Mucosa of rectum (tissue), 2 donors: ENCODE measurements at regions not wholly inside any gene's neighbourhood (a gene's known extent, or its start where the extent isn't known, plus 50 kb on each side); places are given as distances from the start of the nearest gene placed in this dataset.

Experiments
- H3K27ac ChIP-seq, 2 donors: one replicate each; pipeline ENCODE4 v1.7.0; 2013; ENCODE audit warnings: inconsistent platforms in 2 of 2, low read depth in 2 of 2, low read length in 2 of 2
- H3K27me3 ChIP-seq, 2 donors: one replicate each; pipeline ENCODE4 v1.7.0; 2013; ENCODE audit warnings: low read length in 2 of 2; ENCODE audit not compliant: control insufficient read depth in 2 of 2, insufficient read depth in 2 of 2
- H3K36me3 ChIP-seq, 2 donors: one replicate each; pipeline ENCODE4 v1.7.0; 2013; ENCODE audit warnings: low read length in 2 of 2; ENCODE audit not compliant: control insufficient read depth in 2 of 2, insufficient read depth in 2 of 2
- H3K4me1 ChIP-seq, 2 donors: one replicate each; pipeline ENCODE4 v1.7.0; 2013; ENCODE audit warnings: low read length in 2 of 2, mild to moderate bottlenecking in 1 of 2; ENCODE audit not compliant: control insufficient read depth in 2 of 2, insufficient read depth in 2 of 2
- H3K4me3 ChIP-seq, 2 donors: one replicate each; pipeline ENCODE4 v1.7.0; 2013; ENCODE audit warnings: low read length in 2 of 2
- H3K9ac ChIP-seq, 2 donors: one replicate each; pipeline ENCODE4 v1.7.0; 2013; ENCODE audit warnings: low read length in 2 of 2, low read depth in 1 of 2, mild to moderate bottlenecking in 1 of 2
- H3K9me3 ChIP-seq, 2 donors: one replicate each; pipeline ENCODE4 v1.7.0; 2013; ENCODE audit warnings: low read length in 2 of 2; ENCODE audit not compliant: control insufficient read depth in 2 of 2
- donor health status: healthy.
- donor health status: Normal muscosa, but diverticular disease.

DNA sequence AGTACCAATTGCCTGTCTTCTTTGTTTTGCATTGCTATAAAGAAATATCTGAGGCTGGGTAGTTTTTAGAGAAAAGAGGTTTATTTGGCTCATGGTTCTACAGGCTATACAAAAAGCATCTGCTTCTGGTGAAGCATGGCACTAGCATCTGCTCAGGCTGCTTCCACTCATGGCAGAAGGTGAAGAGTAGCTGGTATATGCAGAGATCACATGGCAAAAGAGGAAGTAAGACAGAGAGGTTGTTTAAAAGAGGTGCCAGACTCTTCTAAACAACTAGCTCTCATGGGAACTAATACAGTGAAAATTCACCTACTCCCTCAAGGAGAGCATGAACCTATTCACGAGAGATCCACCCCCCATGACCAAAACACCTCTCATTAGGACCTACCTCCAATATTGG lies 56.7 kb upstream of the GUCA2B start:
- H3K36me3 ChIP-seq: no peaks in the 10 kb centered on the region
- H3K9me3 ChIP-seq: no peaks in the 10 kb centered on the region
- H3K4me1 ChIP-seq: no peaks in the 10 kb centered on the region
- H3K4me3 ChIP-seq: no peak overlapping the region
- H3K27ac ChIP-seq: no peak overlapping the region
- H3K9ac ChIP-seq: no peak overlapping the region
- H3K27me3 ChIP-seq: no peaks in the 10 kb centered on the region

DNA sequence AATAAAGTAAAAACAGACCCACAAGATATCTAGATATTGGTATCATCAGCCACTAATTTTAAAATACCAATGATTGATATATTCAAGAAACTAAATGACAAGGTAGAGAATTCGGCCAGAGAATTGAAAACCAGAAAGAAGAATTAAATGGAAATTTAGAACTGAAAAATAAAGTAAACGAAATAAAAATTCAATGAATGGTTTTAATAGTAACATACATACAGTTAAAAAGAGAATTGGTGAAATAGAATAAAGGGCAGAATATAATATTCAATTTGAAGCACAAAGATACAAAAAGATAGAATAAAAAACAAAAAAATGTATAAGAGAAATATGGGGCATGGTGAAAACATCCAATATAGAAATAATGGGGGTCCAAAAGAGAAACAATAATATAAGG lies 64.0 kb upstream of the GUCA2B start:
- no peak overlapping the region for H3K9ac ChIP-seq
- H3K4me1 ChIP-seq: no peaks in the 10 kb centered on the region
- no peaks in the 10 kb centered on the region for H3K9me3 ChIP-seq
- H3K36me3 ChIP-seq: no peaks in the 10 kb centered on the region
- H3K27me3 ChIP-seq: no peaks in the 10 kb centered on the region
- H3K4me3 ChIP-seq: no peak overlapping the region
- no peak overlapping the region for H3K27ac ChIP-seq

DNA sequence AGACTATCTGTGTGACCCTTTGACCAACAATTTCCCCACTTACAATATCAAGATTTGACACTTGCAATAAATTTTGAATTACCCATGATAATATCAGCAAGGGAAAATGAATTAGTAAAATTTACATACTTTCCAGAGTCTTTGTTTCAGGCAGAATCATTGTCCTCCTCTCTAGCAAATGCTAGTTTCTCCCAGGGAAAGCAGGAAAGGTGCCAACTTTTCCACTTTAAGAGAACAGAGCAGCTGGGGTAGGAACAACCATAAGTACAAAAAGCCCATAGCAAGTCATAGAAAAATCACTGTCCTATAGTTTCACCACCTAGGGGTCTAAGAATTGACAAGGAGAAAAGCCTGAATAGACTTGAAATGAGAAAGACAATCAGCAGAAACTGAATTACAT lies 67.1 kb upstream of the GUCA2B start:
- no peaks in the 10 kb centered on the region for H3K36me3 ChIP-seq
- H3K9ac ChIP-seq: no peak overlapping the region
- no peak overlapping the region for H3K27ac ChIP-seq
- no peaks in the 10 kb centered on the region for H3K9me3 ChIP-seq
- no peaks in the 10 kb centered on the region for H3K27me3 ChIP-seq
- H3K4me1 ChIP-seq: peaks cover 4 to 9% of the 10 kb centered on the region in 2 donors
- H3K4me3 ChIP-seq: no peak overlapping the region

DNA sequence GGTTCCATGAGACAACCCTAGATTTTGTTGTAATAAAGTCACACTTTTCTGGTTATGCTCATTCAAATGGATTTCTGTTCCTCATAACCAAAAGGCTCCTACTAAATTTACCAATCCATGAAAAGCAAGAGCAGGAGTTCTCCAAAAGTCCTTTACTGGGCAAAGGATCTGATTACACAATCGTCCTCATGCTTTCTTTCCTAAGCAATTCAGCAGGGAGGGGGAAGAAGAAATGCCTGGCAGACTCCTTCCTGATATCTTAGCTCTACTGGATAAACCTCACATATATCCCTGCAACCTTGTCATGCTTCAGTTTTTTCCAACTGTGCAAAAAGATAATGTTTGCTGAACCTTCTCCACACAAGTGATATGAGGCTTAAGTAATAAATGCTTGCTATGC lies 67.6 kb upstream of the GUCA2B start:
- Histone ChIP-seq H3K27ac (no peak overlapping the region), H3K9ac (no peak overlapping the region), H3K4me1 (peaks cover 4 to 10% of the 10 kb centered on the region in 2 donors), H3K4me3 (no peak overlapping the region), H3K9me3 (no peaks in the 10 kb centered on the region), H3K36me3 (no peaks in the 10 kb centered on the region), H3K27me3 (no peaks in the 10 kb centered on the region)

DNA sequence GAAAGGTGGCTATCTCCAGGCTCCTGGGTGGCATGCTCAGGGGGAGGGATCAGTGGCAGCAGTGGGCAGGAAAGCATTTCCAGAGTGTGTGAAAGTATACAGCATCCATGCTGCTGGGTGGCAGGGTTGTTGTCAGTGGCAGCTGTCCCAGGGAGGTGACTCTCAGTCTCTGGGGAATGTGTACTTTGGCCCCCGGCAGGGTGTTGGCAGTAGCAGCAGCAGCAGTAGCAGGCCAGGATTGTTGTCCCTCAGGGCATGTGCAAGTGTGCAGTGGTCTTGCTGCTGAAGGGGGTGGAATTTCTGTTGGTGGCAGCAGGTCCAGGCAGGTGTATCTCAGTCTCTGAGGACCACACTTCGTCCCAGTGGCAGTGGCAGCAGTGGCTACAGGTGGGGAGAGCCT lies 71.7 kb upstream of the GUCA2B start:
- Histone ChIP-seq H3K9ac (no peak overlapping the region), H3K27me3 (no peaks in the 10 kb centered on the region), H3K27ac (no peak overlapping the region), H3K4me1 (peaks cover 4 to 10% of the 10 kb centered on the region in 2 donors), H3K4me3 (no peak overlapping the region), H3K9me3 (peaks cover 0 to 3% of the 10 kb centered on the region in 2 donors), H3K36me3 (no peaks in the 10 kb centered on the region)

DNA sequence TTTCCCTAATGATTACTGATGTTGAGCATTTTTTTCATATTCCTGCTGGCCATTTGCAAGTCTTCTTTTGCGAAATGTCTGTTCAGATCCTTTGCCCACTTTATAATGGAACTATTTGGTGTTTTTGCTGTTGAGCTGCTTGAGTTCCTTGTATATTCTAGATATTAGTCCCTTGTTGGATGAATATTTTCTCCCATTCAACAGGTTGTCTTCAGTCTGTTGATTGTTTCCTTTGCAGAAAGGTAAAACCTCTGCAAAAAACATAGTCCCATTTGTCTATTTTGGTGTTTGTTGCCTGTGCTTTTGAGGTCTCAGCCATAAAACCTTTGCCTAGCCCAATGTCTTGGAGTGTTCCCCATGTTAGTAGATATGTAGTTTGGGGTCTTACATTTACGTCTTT lies 78.0 kb upstream of the GUCA2B start:
- Histone ChIP-seq H3K36me3 (no peaks in the 10 kb centered on the region), H3K4me3 (no peak overlapping the region)

DNA sequence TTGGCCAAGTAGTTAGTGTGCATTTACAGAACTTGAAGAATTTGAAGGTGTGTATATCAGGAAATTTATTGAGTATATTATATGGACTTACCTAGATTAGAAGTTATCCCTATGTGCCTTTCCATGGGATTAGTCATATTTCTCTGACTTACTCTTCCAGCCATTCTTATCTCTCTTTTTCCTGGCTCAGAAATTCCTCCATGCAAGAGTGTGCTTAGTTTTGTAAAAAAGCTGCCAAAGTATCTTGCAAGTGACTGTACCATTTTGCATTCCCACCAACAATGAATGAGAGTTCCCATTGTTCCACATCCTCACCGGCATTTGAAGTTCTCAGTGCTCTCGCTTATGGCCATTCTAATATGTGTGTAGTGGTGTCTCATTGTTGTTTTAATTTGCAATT lies 82.2 kb upstream of the GUCA2B start:
- Histone ChIP-seq H3K27me3 (no peaks in the 10 kb centered on the region), H3K9me3 (no peaks in the 10 kb centered on the region), H3K4me3 (no peak overlapping the region), H3K27ac (no peak overlapping the region), H3K9ac (no peak overlapping the region), H3K4me1 (no peaks in the 10 kb centered on the region), H3K36me3 (no peaks in the 10 kb centered on the region)

More for the DNA sequence above, 78.0 kb upstream of the GUCA2B start:
- H3K9me3 ChIP-seq: peaks cover 0 to 3% of the 10 kb centered on the region in 2 donors
- no peaks in the 10 kb centered on the region for H3K27me3 ChIP-seq
- H3K27ac ChIP-seq: no peak overlapping the region
- no peak overlapping the region for H3K9ac ChIP-seq
- no peaks in the 10 kb centered on the region for H3K4me1 ChIP-seq

DNA sequence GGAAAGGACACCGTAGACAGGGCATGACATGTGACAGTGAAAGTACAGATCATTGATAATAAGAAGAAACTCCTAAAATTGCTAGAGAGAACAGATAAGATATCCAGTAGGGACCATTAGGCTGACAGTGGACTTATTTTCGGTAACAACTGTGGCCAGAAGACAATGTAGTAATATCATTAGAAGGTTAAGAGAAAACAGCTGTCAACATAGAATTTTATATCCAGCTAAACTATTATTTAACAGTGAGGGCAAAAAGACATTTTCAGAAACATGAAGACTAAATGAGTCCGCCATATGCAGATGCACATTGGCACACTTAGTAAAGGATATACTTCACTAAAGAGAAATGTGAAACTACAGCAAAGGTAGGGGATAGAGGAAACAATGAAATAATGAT lies 95.4 kb upstream of the GUCA2B start:
- H3K9me3 ChIP-seq: no peaks in the 10 kb centered on the region
- H3K27ac ChIP-seq: no peak overlapping the region
- H3K4me3 ChIP-seq: no peak overlapping the region
- no peaks in the 10 kb centered on the region for H3K36me3 ChIP-seq
- H3K9ac ChIP-seq: no peak overlapping the region
- no peaks in the 10 kb centered on the region for H3K27me3 ChIP-seq
- H3K4me1 ChIP-seq: no peaks in the 10 kb centered on the region

DNA sequence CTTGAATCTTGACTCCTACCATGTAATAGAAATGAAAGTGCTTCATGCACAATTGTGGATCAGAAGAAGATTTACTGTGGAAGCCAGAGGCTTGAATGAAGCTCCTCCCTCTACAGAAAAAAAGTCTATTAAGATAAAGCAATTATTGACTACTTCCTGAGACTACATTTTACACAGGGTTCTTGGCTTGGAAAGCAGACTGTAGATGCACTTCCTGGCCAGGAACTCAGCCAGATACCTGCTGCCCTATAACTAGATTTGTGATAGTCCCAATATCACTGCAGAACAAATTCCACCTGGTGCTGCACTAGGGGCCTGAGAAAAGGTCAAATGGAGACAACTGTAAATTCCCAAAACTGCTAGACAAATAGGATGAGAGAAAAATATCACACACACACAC lies 96.8 kb upstream of the GUCA2B start:
- H3K4me1 ChIP-seq: no peaks in the 10 kb centered on the region
- H3K9ac ChIP-seq: no peak overlapping the region
- H3K9me3 ChIP-seq: no peaks in the 10 kb centered on the region

DNA sequence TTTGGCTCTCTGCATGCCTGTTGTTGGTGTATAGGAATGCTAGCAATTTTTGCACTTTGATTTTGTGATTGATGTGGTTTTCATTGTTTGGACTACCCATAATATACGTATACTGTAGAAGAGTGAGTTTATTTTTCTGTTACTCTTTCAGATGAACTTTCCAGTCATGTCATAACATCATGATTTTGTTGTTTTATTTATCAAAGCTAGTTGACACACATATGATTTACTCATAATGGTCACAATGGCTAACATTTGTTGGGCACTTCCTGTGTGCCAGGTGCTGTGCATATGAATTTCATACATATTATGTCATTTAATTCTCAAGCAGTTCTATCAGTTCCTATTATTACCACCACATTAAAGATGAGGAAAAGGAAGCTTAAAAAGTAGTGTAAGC lies 98.1 kb upstream of the GUCA2B start:
- Histone ChIP-seq H3K27me3 (no peaks in the 10 kb centered on the region), H3K9me3 (no peaks in the 10 kb centered on the region)

More for the DNA sequence above, 96.8 kb upstream of the GUCA2B start:
- Histone ChIP-seq H3K36me3 (no peaks in the 10 kb centered on the region), H3K4me3 (no peak overlapping the region), H3K27ac (no peak overlapping the region), H3K27me3 (no peaks in the 10 kb centered on the region)

DNA sequence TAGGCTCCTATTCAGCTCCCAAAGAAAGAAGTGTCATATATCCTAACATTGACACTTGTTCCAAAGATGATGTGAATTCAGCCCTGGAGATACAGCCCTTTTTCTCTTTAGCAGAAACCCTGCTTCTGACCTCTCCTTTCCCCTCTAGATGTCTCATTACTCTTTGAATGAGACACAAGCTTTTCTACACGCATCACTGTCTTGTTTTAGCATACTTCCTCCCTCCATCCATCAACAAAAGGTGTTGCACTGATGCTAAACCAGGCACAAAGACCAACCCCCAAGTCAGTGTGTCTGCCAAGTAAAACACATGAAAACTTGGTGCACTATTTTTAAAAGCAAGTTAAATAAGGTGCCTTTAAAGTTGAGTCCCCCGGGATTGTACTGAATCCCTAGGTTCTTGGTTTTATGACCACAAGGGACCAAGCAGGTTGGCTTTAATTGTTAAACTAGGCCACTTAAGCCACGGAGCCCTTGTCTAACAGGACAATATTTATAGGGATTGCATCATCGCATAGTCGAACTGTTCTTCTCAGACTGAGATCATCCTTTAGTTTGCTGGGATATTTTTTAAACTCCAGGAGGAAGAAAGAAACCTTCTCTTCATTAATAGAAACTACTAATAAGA lies 101.0 kb upstream of the GUCA2B start:
- H3K9me3 ChIP-seq: no peaks in the 10 kb centered on the region
- H3K4me1 ChIP-seq: no peaks in the 10 kb centered on the region
- no peak overlapping the region for H3K9ac ChIP-seq
- no peaks in the 10 kb centered on the region for H3K27me3 ChIP-seq
- H3K27ac ChIP-seq: no peak overlapping the region
- H3K36me3 ChIP-seq: no peaks in the 10 kb centered on the region
- H3K4me3 ChIP-seq: no peak overlapping the region

More for the DNA sequence above, 98.1 kb upstream of the GUCA2B start:
- H3K27ac ChIP-seq: no peak overlapping the region
- no peak overlapping the region for H3K9ac ChIP-seq
- no peaks in the 10 kb centered on the region for H3K4me1 ChIP-seq
- H3K4me3 ChIP-seq: no peak overlapping the region
- no peaks in the 10 kb centered on the region for H3K36me3 ChIP-seq
